Adrenal gland (tissue), 9 donors: ENCODE measurements at regions not wholly inside any gene's neighbourhood (a gene's known extent, or its start where the extent isn't known, plus 50 kb on each side); places are given as distances from the start of the nearest gene placed in this dataset.

ENCODE experiments used
- DNase-seq, 7 donors: peaks; one replicate each; pipeline ENCODE4 v3.0.0-alpha.2; 2019 to 2020
- H3K27ac ChIP-seq, 5 donors: fragments of 200-600 bp; sonication (generic) in 4 of 5; 1 replicate in 3 of 5; 2 replicates in 2 of 5; pipeline versions ENCODE4 v1.5.1 to v1.8.0; 2016 to 2020; ENCODE audit warnings: mild to moderate bottlenecking in 1 of 5
- H3K27me3 ChIP-seq: fragments of 200-600 bp; 2 replicates; pipeline ENCODE4 v1.8.0; 2021
- H3K36me3 ChIP-seq, 2 donors: fragments of 200-600 bp; replicated peaks in 1 of 2; 1 replicate in 1 of 2; 2 replicates in 1 of 2; pipeline versions ENCODE4 v1.5.1 to v1.8.0; 2018 to 2022
- H3K4me1 ChIP-seq, 2 donors: fragments of 200-600 bp; replicated peaks in 1 of 2; 1 replicate in 1 of 2; 2 replicates in 1 of 2; pipeline versions ENCODE4 v1.5.1 to v1.8.0; 2018 to 2021
- H3K4me3 ChIP-seq, 4 donors: fragments of 200-600 bp; sonication (generic) in 3 of 4; one replicate each; pipeline ENCODE4 v1.5.1; 2016 to 2018
- H3K9me3 ChIP-seq, 3 donors: fragments of 200-600 bp; sonication (generic) in 1 of 3; replicated peaks in 1 of 3; 1 replicate in 2 of 3; 2 replicates in 1 of 3; pipeline versions ENCODE4 v1.5.1 to v1.8.0; 2016 to 2021
- POLR2A ChIP-seq, 2 donors: fragments of 450-650 bp; IDR thresholded peaks; one replicate each; pipeline ENCODE4 v1.6.1; 2017; ENCODE audit warnings: antibody characterized with exemption in 2 of 2, mild to moderate bottlenecking in 2 of 2, moderate library complexity in 1 of 2
- WGBS, 4 donors: extraction: QIAGEN DNeasy Blood & Tissue Kit in 2 of 4; methylation state at CpG; one replicate each; pipeline versions ENCODE4 v1.1.5 to v1.1.7; 2013 to 2017; 5-methylcytosine and 5-hydroxymethylcytosine counted together
- intact Hi-C, 2 donors: fragments of 100-400 bp; cut with DNase I; formaldehyde crosslinking; loops; one replicate each; pipeline versions ENCODE4 v1.14.1 to v1.15.0; 2022 to 2023
- TF ChIP-seq, protein P1 (sequence below), 6 experiments: fragments of 450-650 bp in 4 of 6; fragments of 200-600 bp in 2 of 6; sonication (generic) in 1 of 6; IDR thresholded peaks; 1 replicate in 5 of 6; 2 replicates in 1 of 6; pipeline versions ENCODE4 v1.5.1 to v1.8.0; 2016 to 2021; ENCODE audit warnings: antibody characterized with exemption in 6 of 6, mild to moderate bottlenecking in 2 of 6, moderate library complexity in 1 of 6
- donor health status: healthy with polysubstance abuse.
- donor health status: Bipolar disorder and iron deficiency.
- donor health status: DM: yes; HTN: yes; CAD: no.
- donor health status: DM: no; HTN: no; CAD: no.
- donor health status: DM: no; HTN: no; CAD: no.

DNA sequence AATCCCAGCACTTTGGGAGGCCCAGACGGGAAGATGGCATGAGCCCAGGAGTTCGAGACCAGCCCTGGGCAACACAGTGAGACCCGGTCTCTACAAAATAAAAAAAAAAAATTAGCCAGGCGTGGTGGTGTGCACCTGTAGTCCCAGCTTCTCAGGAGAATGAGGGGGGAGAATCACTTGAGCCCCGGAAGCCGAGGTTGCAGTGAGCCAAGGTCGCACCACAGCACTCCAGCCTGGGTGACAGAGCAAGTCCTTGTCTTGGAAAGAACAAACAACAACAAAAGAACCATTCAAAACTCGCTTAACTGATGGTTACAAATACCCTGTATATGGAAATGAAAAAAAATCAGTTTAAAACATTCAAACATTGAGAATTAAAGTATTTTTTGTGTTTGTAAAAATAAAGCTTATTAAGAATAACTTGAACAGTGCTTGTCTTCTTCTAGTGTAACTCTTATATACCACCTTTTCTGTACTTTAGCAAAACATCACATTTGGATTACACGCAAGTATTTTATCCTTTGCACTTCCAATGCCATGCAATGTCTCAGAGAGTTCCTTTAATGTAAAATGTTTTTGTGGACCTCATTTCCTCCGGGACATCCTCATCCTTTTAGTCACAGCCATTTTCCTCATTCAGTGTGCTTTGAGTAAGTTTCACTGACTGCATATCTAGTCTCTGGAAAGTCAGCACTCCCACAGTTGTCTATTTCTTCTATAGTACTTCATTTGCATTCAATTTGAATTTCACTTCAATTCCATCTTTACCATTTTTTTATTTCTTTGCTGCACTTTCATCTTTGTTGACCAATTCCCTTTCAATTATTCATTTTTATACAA, 113.0 kb upstream of the GOLGA8J start:
- 77 to 84% (median 82%) methylated on average over 10 of the region's 10 CpGs for WGBS, 4 donors
- Histone ChIP-seq H3K27me3 (peaks cover 13% of the 10 kb centered on the region), H3K9me3 (no peaks in the 10 kb centered on the region), H3K4me1 (no peaks in the 10 kb centered on the region), H3K36me3 (no peaks in the 10 kb centered on the region), H3K27ac (no peak overlapping the region), H3K4me3 (no peak overlapping the region)
- DNase-seq = no peak
- intact Hi-C loops = no loop called here
- TF ChIP-seq, protein P1, sequence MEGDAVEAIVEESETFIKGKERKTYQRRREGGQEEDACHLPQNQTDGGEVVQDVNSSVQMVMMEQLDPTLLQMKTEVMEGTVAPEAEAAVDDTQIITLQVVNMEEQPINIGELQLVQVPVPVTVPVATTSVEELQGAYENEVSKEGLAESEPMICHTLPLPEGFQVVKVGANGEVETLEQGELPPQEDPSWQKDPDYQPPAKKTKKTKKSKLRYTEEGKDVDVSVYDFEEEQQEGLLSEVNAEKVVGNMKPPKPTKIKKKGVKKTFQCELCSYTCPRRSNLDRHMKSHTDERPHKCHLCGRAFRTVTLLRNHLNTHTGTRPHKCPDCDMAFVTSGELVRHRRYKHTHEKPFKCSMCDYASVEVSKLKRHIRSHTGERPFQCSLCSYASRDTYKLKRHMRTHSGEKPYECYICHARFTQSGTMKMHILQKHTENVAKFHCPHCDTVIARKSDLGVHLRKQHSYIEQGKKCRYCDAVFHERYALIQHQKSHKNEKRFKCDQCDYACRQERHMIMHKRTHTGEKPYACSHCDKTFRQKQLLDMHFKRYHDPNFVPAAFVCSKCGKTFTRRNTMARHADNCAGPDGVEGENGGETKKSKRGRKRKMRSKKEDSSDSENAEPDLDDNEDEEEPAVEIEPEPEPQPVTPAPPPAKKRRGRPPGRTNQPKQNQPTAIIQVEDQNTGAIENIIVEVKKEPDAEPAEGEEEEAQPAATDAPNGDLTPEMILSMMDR (IDR thresholded peaks at IDR 0.05) = no peak
- no peak for TF ChIP-seq POLR2A (IDR thresholded peaks at IDR 0.05)

DNA sequence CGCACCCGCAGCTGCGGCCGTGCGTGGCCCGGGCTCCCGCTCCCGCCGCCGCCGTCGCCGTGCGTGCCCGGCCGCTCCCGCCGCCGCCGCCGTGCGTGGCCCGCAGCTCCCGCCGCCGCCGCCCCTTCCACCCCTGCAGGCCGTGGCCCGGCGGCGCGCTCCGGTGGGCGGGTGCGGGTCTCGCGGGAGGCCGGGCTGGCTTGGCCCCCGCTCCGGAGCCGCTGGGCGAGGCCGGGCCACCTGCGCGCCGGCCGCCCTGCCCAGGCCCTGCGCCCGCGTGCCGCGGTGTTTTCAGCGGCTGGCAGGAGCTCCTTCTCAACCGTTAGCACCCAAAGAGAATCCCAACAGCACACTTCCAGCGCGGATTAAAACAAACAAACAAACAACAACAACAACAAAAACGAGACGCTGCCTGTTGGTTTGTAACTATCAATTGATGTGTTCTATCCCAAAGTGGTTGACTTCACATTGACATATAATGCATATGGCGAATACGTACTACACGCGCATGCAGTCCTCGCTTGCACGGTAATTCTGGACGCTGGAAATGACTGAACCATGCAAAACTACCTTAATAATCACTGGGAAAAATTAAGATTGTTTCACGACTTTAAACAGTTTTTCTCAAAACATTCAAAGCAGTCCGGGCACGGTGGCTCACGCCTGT, 113.7 kb upstream of the GOLGA8J start:
- no peak for TF ChIP-seq POLR2A (IDR thresholded peaks at IDR 0.05)
- TF ChIP-seq, protein P1 (IDR thresholded peaks at IDR 0.05) = no peak

DNA sequence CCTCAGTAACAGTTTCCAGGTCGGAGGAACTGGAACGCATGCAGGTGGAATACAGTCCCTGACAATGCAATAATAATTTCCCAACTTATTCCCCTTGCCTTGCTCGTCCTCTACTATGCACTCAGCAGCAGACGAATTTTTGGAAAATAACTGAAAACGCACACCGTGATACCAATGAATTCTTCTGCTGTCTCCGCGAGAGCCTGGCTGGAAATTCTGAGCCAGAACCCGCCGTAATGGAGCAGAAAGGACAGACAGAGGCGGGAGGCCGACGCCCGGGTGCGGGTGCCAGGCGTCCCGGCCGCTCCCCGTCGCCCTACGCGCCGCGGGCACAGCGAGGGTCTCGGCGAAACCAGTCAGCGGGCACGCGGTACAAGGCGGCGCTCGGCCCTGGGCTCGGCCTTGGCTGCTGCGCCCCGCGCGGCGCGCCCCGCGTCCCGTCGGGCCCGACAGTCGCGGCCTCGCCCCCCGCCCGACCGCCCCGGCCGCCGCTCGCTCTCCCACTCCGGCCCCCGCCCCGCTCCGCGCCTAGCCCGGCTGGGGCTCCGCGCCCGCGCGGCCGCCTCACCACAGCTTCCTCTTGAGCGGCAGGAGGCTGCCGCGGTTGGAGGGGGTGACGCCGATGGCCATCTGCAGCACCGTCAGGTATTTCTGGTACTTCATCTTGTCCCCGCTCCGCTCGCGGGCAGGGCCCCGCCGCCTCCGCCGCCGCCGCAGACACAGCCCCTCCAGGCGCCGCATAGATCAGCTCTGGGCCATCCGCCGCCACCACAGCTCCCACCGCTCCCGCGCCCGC, 114.5 kb upstream of the GOLGA8J start:
- DNase-seq = peak in 1 of 7 donors; percentile 16
- Histone ChIP-seq H3K27me3 (peaks cover 13% of the 10 kb centered on the region), H3K4me1 (no peaks in the 10 kb centered on the region), H3K9me3 (no peaks in the 10 kb centered on the region), H3K4me3 (peak overlapping the region in 1 of 4 donors; percentile 38), H3K36me3 (no peaks in the 10 kb centered on the region), H3K27ac (peak overlapping the region in 1 of 5 donors; percentile 22)
- no peak for TF ChIP-seq POLR2A (IDR thresholded peaks at IDR 0.05)
- TF ChIP-seq, protein P1 (IDR thresholded peaks at IDR 0.05) = no peak
- intact Hi-C loops = no loop called here
- WGBS, 4 donors = 4 to 28% (median 15%) methylated on average over 7 to 91 of the region's 91 CpGs

More for the DNA sequence above, 113.7 kb upstream of the GOLGA8J start:
- DNase-seq = no peak
- peaks cover 13% of the 10 kb centered on the region for H3K27me3 ChIP-seq
- H3K4me1 ChIP-seq = no peaks in the 10 kb centered on the region
- intact Hi-C loops = no loop called here
- H3K9me3 ChIP-seq = no peaks in the 10 kb centered on the region
- H3K27ac ChIP-seq = peak overlapping the region in 1 of 5 donors; percentile 22
- H3K36me3 ChIP-seq = no peaks in the 10 kb centered on the region
- no peak overlapping the region for H3K4me3 ChIP-seq
- WGBS, 4 donors = 18 to 56% (median 38%) methylated on average over 19 to 69 of the region's 69 CpGs

DNA sequence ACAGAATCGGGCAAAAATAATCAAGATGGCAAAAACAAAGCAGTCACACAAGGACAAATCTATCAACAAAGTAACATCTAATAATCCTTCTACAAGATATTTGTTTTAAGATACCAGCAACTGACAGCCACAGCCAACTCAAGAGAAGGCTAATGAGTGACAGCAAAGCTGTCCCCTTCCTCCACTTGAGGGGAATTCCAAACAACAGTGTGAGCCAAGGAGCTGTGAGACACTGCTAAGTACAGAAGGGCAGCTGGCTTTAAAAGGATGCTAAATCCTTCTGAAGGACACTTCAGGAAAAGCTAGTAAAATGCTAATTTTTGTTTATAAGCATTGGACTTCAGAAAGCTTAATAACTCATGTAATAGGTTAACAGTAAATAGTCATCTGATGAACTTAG, 120.3 kb upstream of the GOLGA8J start:
- no peaks in the 10 kb centered on the region for H3K9me3 ChIP-seq
- DNase-seq = no peak
- no peak overlapping the region for H3K4me3 ChIP-seq
- intact Hi-C loops = no loop called here
- H3K36me3 ChIP-seq = no peaks in the 10 kb centered on the region
- no peak overlapping the region for H3K27ac ChIP-seq
- TF ChIP-seq POLR2A (IDR thresholded peaks at IDR 0.05) = no peak
- TF ChIP-seq, protein P1 (IDR thresholded peaks at IDR 0.05) = no peak
- H3K4me1 ChIP-seq = no peaks in the 10 kb centered on the region
- 65 to 80% (median 72%) methylated on average over 1 of the region's 1 CpG for WGBS, 4 donors
- H3K27me3 ChIP-seq = no peaks in the 10 kb centered on the region
